HG02759 (cell line): ENCODE measurements at regions not wholly inside any gene's neighbourhood (a gene's known extent, or its start where the extent isn't known, plus 50 kb on each side); places are given as distances from the start of the nearest gene placed in this dataset.
"Not testable (repeated sequence)": the region's sequence is repeated elsewhere in the genome, so short reads cannot be mapped to it uniquely, and the experiment has no call there.

Source experiments
- ATAC-seq: cut with Tn5 transposase; IDR thresholded peaks from one replicate; pipeline ENCODE4 v1.9.1; 2021; ENCODE audit warnings: mild to moderate bottlenecking, moderate library complexity; ENCODE audit not compliant: unreplicated experiment

- no peak for ATAC-seq
These were observed 277.1 kb upstream of the ADGRL3 start for GRCh38 chr4:60923075-60923474.

GRCh38 chr4:60926624-60927023 is 273.5 kb upstream of the ADGRL3 start:
- no peak for ATAC-seq

- ATAC-seq, result no peak
These were observed 269.3 kb upstream of the ADGRL3 start for GRCh38 chr4:60930866-60931265.

GRCh38 chr4:60934566-60935295 is 265.4 kb upstream of the ADGRL3 start:
- no peak for ATAC-seq

- no peak for ATAC-seq
These were observed 261.9 kb upstream of the ADGRL3 start for GRCh38 chr4:60938181-60938580.

GRCh38 chr4:60938621-60939020 is 261.5 kb upstream of the ADGRL3 start:
- no peak for ATAC-seq

GRCh38 chr4:60944060-60944459 is 256.1 kb upstream of the ADGRL3 start:
- ATAC-seq, result no peak

GRCh38 chr4:60945641-60946040 is 254.5 kb upstream of the ADGRL3 start:
- ATAC-seq, result no peak

- ATAC-seq, result no peak
These were observed 252.1 kb upstream of the ADGRL3 start for GRCh38 chr4:60948008-60948407.

GRCh38 chr4:60952921-60953320 is 247.2 kb upstream of the ADGRL3 start:
- ATAC-seq, result no peak

GRCh38 chr4:60953826-60954225 is 246.3 kb upstream of the ADGRL3 start:
- ATAC-seq, result no peak

- ATAC-seq, result no peak
These were observed 237.8 kb upstream of the ADGRL3 start for GRCh38 chr4:60962286-60962685.

- no peak for ATAC-seq
These were observed 218.6 kb upstream of the ADGRL3 start for GRCh38 chr4:60981534-60981933.

GRCh38 chr4:60989141-60989540 is 211.0 kb upstream of the ADGRL3 start:
- no peak for ATAC-seq

GRCh38 chr4:60992037-60992436 is 208.1 kb upstream of the ADGRL3 start:
- ATAC-seq, result no peak

- ATAC-seq, result no peak
These were observed 196.8 kb upstream of the ADGRL3 start for GRCh38 chr4:61003301-61003700.

- ATAC-seq, result no peak
These were observed 195.4 kb upstream of the ADGRL3 start for GRCh38 chr4:61004651-61005170.

GRCh38 chr4:61011051-61011450 is 189.1 kb upstream of the ADGRL3 start:
- ATAC-seq, result no peak

GRCh38 chr4:61011936-61012335 is 188.2 kb upstream of the ADGRL3 start:
- not testable (repeated sequence) for ATAC-seq

GRCh38 chr4:61024610-61025009 is 175.5 kb upstream of the ADGRL3 start:
- ATAC-seq, result no peak

- no peak for ATAC-seq
These were observed 172.2 kb upstream of the ADGRL3 start for GRCh38 chr4:61027939-61028338.

GRCh38 chr4:61036071-61036684 is 163.9 kb upstream of the ADGRL3 start:
- no peak for ATAC-seq
